NCI-H2196 treated with DMSO at 0.1 percent for 48 hours (cell line): ENCODE measurements at regions not wholly inside any gene's neighbourhood (a gene's known extent, or its start where the extent isn't known, plus 50 kb on each side); places are given as distances from the start of the nearest gene placed in this dataset.
"Not testable (repeated sequence)": the region's sequence is repeated elsewhere in the genome, so short reads cannot be mapped to it uniquely, and the experiment has no call there.

ENCODE experiments used
- DNase-seq: peaks from one replicate; lab custom pipeline; 2025; ENCODE audit not compliant: unreplicated experiment; lab: John Stamatoyannopoulos, UW

DNA sequence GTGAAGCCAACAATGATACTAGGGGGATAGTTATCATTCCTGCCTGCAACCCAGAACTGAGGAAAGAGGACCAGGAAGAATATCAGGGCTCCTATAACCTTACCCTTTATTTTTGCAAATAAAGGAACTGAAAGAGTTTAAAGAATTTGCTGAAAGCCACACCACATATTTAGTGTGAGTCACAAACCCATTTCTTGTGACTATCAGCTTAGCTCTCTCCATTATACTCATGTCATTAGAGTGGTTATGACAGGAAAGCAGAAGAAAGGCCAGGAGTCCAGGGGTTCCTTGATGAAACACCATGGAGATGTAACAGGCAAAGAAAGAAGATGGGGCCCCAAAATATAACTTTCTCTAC lies 141.1 kb upstream of the SAMSN1 start:
- DNase-seq = no peak

GRCh38 chr21:14686466-14687267 lies 140.6 kb upstream of the SAMSN1 start:
- no peak for DNase-seq

- no peak for DNase-seq
Observed at GRCh38 chr21:14685568-14685967, 139.5 kb upstream of the SAMSN1 start.

DNA sequence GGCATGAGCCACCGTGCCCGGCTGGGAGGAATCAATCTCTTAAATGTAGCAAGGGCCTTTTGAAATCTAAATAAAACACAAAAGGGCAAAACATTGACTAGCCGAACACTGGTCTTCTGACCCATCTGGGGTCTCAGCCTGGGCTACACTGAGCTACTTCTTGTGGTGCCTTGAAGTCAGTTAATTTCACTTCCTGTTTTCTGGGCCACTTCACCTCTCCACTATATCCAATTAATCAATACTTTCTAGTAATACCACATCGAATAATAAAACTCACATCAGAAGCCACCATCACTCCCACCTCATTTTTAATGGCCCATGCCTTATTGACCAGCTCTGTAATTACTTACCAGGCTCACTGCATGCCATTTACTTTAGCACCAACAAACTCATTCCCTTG lies 138.0 kb upstream of the SAMSN1 start:
- no peak for DNase-seq

DNA sequence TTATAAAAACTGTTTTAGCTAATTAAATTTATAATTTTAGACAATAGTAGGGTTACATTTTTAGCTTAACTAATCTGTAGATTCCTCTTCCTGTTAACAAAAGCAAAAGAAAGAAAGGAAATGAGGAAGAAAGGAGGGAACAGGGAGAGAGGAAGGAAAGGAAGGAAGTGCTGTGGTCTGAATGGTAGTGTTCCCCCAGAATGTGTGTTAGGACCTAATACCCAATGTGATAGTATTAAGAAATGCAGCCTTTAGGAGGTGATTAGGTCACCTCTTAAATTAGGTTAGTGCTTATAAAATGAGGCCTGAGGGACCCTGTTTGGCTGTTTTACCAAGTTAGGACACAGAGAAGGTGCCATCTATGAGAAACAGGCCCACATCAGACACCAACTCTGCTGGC lies 136.9 kb upstream of the SAMSN1 start:
- DNase-seq = no peak

DNA sequence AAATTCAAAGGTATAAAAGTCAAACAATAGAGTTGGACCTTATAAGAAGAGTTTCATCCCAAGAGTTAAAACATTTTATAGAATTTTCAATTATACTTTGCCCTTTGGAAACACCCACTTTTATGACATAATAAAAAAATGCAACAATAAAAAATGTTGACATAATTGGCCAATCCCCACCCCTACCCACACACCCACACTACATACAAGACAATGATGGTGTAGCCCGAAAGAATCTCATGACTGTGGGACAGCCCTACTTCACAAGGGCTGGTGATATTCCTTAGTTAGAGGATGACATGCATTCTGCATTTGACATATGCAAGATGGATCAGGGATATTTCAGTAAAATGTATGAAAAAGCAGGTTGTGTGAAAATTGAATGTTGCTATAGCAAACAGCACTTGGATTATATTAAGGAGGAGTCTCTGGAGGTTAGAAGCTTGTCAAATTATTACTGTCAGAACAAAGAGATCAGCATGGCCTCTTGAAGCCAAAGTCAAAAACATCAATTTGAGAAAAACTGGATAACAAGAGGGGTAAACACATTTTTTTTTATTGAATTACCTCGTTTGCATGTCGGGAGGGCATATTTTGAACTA lies 133.0 kb upstream of the SAMSN1 start:
- DNase-seq = no peak

DNA sequence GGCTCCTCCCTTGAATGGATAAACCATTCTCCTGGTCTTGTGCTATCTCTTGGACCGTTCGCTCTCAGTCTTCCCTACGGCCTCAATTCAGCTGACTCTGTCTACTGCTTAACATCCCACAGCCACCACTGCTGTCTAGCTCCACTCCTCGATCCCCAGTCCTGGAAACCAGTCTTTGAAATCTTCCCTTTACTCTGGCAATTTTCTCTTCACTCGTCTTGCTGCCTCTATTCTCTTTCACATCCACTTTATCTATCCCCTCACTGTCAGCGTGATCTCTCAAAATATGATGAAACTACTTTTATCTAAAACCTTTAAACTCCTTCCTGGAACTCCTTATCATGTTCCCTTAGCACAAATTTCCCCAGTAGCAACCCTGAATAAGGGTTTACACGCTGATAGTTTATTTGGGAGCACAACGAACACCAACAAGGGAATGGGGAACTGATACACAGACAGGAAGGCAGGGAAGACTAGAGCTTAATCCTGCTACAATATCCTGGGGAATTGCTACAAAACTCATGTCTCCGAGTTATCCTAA lies 131.6 kb upstream of the SAMSN1 start:
- no peak for DNase-seq

GRCh38 chr21:14677013-14677412 lies 130.9 kb upstream of the SAMSN1 start:
- DNase-seq = no peak

DNA sequence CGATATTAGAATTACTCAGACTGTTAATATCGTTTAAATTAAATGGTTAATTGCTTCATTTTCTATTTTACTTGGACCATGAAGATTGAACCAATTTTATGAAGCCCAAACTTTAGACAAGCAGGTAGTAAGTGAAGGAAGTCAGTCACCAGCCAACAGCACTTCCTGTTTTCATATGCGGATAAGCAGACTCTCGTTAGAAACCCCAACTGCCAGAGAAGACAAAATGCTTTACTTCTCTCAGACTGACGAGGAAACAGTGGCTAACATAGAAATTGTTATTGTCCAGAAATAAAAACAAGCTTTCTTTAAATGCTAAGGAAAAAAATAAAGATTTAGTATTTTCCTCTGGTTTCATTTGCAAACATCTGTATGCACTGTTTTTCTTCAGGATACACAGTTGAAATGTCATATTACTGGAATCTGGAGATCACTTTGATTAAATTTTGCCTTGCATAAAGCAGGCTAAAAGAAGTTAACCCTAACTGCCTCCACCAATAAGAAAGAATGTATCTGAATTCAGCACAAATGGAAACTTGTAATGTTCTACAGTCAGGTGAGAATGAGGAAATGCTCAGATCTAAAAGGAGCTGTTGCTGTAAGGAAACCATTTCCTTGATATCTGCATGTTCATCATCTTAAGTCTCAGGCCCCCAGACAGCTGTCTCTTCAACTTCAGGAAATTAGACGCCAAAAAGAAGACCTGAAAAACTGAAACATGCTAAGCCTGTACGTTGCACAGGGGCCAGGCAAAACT lies 129.8 kb upstream of the SAMSN1 start:
- no peak for DNase-seq

DNA sequence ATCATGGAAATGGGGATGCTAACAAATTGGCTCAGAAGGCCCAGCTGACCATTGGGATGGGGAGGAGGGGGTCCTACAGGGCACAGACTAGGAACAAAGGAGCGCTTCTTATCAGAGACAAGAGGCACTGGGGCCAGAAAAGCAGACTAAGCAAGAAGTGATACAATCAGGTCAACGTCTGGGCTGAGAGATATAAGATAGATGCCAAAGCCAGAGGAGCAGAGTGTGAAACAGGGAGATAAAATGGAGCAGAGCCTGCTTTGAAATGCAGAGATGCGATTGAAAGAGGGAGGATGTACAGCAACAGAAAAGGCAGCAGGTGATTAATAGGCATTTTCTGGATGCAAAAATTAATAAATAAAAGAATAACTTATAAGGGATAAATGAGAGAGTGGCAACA lies 127.5 kb upstream of the SAMSN1 start:
- DNase-seq = no peak

- no peak for DNase-seq
Observed at GRCh38 chr21:14672466-14672865, 126.4 kb upstream of the SAMSN1 start.

DNA sequence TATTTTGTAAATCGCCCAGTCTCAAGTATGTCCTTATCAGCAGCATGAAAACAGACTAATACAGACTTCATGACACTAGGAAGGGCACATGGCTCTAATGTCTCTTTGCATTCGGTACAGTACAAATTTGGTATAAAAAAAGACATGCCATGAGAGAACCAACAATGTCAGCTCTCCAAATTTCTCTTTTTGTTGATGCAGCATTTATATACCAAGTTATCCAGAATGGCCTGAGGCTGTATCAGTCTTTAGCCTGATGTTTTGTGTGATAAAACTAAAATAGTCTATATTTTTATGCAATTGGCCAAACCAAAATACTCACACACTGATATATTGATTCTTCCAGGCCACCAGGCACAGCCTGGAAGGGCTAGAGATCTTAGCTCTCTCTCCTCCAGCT lies 124.3 kb upstream of the SAMSN1 start:
- DNase-seq = no peak

- DNase-seq = not testable (repeated sequence)
Observed at GRCh38 chr21:14669092-14669491, 123.0 kb upstream of the SAMSN1 start.

- no peak for DNase-seq
Observed at GRCh38 chr21:14657241-14658008, 111.3 kb upstream of the SAMSN1 start.

- no peak for DNase-seq
Observed at GRCh38 chr21:14646893-14647292, 100.8 kb upstream of the SAMSN1 start.

DNA sequence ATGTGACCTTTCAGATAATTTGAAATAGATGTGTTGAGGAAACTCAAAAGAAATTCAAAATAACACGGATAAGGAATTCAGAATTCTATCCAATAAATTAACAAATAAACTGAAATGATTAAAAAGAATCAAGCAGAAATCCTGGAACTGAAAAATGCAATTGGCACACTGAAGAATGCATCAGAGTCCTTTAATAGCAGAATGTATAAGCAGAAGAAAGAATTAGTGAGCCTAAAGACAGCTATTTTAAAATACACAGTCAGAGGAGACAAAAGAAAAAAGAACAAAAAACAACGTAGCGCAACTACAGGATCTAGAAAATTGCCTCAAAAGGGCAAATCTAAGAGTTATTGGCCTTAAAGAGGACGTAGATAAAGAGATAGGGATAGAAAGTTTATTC lies 99.6 kb upstream of the SAMSN1 start:
- no peak for DNase-seq

GRCh38 chr21:14632359-14632758 lies 86.2 kb upstream of the SAMSN1 start:
- DNase-seq = no peak

DNA sequence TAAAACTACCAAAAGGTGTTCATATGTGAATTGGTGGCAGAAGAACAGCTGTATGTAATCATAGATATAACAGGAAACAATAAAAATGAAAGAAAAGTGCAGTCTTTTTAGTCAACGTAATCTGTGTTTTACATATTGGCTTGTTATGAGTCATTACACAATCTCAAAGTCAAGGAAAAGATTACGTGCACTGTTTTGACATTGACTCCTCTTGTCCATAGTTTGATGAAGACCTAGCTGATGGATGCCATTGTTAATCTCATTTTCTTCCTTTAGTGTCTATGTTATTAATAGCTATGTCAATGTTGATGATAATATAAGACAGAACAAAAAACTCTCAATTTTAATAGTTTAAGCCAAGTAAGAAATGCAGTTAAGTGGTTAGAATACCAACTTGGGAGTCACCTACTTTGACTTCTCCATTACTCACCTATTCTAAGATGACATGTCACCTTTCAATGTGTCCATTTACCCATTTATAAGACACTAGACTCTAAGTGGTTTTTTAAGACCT lies 84.5 kb upstream of the SAMSN1 start:
- no peak for DNase-seq

DNA sequence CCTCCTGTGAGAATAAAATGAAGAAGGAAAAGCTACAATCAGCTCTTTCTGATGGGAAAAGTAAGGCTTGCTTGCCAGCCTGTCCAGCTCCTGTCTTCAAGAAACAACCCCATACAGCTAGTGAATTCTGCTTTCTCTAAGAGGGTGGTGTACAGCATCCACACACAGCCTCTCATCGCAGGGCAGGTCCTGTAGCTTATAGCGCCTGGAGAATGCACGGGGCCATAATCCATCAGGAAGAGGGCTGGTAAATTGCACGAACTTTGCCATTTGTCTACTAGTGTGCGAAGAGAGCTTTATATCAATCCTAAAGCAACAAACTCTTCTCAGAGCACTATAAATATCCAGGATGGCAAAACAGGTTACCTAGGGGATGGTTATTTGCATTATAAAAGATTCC lies 83.3 kb upstream of the SAMSN1 start:
- DNase-seq = no peak

- not testable (repeated sequence) for DNase-seq
Observed at GRCh38 chr21:14623079-14623478, 77.0 kb upstream of the SAMSN1 start.

DNA sequence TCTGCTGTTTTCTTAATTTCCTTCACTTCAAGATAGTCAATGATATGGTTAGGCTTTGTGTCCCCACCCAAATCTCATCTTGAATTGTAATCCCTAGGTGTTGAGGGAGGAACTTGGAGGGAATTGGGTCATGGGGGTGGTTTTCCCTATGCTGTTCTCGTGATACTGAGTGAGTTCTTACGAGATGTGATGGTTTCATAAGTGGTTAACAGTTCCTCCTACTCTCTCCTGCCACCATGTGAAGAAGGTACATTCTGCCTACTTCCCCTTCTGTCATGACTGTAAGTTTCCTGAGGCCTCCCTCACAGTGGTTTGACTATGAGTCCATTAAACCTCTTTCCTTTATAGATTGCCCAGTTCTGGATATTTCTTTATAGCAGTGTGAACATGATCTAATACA lies 74.0 kb upstream of the SAMSN1 start:
- DNase-seq = no peak
